ENCODE measurements at regions not wholly inside any gene's neighbourhood (a gene's known extent, or its start where the extent isn't known, plus 50 kb on each side); places are given as distances from the start of the nearest gene placed in this dataset.
"Not testable (repeated sequence)": the region's sequence is repeated elsewhere in the genome, so short reads cannot be mapped to it uniquely, and the experiment has no call there.

DNA sequence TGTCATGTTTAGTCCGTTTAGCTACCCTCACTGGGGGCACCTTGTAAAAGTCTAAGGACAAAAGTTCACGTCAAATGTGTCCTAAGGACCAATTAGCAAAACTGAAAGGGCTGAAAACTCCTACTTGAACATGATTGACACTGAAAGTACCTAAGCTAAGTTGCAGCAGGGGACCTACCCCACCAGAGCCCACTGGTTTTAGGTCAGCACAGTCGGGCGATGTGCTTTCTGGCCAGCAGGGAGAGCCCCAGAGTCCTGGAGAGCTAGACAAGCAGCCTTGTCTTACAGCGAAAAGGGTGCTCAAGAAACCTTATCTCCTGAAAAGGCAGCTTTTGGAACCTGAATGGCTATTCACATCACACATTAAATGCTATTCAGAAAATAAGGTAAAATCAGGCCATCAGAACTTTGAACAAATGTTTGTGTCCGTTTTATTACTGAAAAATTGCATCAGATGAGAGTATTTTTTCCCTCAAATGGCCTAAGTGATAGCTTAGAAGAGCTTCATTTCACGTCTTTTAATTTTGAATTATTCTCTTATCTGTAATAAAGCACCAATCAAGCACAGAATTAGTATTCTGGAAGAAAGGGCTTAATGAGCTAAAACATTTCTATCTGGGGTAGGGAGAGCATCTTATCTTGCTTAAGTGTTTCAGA, 52.2 kb upstream of the MKI67 start:
- in situ Hi-C loops (cut with HindIII; ENCODE audit: low pct_ligation_motif_present, low pct_unique_long_range_greater_than_20kb, low sequenced_read_pairs) = no loop called here
- DNase-seq = peak; percentile 68

GRCh38 chr10:128180843-128181242, 54.6 kb upstream of the MKI67 start:
- in situ Hi-C loops (cut with HindIII; ENCODE audit: low pct_ligation_motif_present, low pct_unique_long_range_greater_than_20kb, low sequenced_read_pairs) = no loop called here
- no peak for DNase-seq

- in situ Hi-C loops (cut with HindIII; ENCODE audit: low pct_ligation_motif_present, low pct_unique_long_range_greater_than_20kb, low sequenced_read_pairs) = no loop called here
- no peak for DNase-seq
Measured at GRCh38 chr10:128185627-128186026, 59.4 kb upstream of the MKI67 start.

DNA sequence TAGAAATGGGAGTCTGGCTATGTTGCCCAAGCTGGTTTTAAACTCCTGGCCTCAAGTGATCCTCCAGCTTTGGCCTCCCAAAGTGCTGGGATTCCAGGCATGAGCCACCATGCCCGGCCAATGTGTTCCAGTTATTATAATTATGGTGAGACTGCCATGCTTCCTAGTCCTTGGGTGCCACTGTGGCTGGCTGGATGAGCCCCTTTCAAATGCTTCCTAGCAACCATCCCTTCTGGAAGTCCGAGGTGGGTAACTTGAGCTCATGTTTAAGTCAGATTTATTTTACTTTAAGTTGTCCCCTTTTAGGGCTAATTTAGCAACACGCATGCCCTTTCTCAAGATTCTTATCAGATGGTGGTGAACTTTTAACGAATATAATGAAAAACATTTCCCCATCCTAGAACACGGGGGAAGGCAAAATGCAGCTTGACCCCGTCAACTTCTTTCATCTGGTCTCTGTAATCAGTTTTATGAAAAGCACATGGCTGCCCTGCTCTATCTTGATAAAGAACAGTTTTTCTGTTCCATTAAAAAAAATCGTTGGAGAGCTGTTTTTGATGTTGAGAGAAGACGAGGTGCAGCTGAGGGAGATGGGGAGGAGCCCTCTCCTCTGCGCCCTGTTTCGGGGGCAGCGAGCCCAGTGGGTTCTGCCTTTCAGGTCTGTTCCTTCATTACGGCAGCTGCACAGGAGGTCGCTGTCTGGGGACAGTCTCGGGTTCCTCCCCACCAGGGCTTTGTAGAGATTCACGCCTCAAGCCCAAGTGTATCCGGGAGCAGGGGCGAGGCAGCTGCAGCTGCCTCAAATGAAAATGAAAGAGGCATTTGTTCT, 61.0 kb upstream of the MKI67 start:
- no peak for DNase-seq
- in situ Hi-C loops (cut with HindIII; ENCODE audit: low pct_ligation_motif_present, low pct_unique_long_range_greater_than_20kb, low sequenced_read_pairs) = no loop called here

DNA sequence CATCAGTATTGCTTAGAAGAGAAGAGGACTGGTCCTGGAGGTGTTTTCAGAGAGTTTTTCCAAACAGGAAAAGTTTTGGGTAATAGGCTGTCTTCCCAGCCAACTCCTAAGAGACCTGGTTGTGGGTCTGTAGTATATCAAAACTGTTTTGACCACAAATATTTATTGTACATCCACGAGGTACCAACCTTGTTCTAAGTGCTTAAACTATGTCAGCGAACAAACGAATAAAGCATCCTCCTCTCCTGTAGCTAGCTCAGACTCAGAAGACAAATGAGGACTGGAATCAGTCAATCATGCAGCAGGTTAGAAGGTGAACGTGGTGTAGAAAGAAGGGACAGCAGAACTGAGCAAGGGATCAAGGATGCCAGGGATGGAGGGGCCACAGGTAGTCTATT, 61.6 kb upstream of the MKI67 start:
- in situ Hi-C loops (cut with HindIII; ENCODE audit: low pct_ligation_motif_present, low pct_unique_long_range_greater_than_20kb, low sequenced_read_pairs) = no loop called here

GRCh38 chr10:128189176-128189575, 63.0 kb upstream of the MKI67 start:
- DNase-seq = no peak
- in situ Hi-C loops (cut with HindIII; ENCODE audit: low pct_ligation_motif_present, low pct_unique_long_range_greater_than_20kb, low sequenced_read_pairs) = no loop called here

More for the DNA sequence above, 61.6 kb upstream of the MKI67 start:
- no peak for DNase-seq

DNA sequence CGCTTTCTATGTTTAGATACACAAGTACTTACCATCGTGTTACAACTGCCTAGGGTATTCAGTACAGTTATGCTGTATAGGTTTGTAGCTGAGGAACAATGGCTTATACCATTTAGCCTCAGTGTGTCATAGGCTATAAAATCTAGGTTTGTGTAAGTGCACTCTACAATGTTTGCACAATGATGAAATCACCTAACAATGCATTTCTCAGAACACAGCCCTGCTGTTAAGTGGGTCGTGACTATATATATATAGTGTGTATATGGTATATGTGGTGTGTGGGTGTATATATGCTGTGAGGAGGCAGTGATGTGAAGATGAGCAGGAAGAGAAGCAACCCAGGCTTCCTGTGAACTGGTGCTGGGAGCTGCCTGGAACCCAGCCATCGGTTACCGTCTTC, 65.6 kb upstream of the MKI67 start:
- in situ Hi-C loops (cut with HindIII; ENCODE audit: low pct_ligation_motif_present, low pct_unique_long_range_greater_than_20kb, low sequenced_read_pairs) = no loop called here
- DNase-seq = no peak

GRCh38 chr10:128201826-128202225, 75.6 kb upstream of the MKI67 start:
- in situ Hi-C loops (cut with HindIII; ENCODE audit: low pct_ligation_motif_present, low pct_unique_long_range_greater_than_20kb, low sequenced_read_pairs); DNase-seq: not testable (repeated sequence)

DNA sequence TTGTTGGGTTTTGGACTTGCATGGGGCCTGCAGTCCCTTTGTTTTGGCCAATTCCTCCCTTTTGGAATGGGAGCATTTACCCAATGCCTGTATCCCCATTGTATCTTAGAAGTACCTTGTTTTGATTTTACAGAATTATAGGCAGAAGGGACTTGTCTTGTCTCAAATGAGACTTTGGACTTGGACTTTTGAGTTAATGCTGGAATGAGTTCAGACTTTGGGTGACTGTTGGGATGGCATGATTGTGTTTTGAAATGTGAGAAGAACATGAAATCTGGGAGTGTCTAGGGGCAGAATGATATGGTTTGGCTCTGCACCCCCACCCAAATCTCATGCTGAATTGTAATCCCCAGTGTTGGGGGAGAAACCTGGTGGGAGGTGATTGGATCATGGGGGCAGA, 76.8 kb upstream of the MKI67 start:
- DNase-seq = no peak
- in situ Hi-C loops (cut with HindIII; ENCODE audit: low pct_ligation_motif_present, low pct_unique_long_range_greater_than_20kb, low sequenced_read_pairs) = no loop called here

GRCh38 chr10:128205591-128205990, 79.4 kb upstream of the MKI67 start:
- in situ Hi-C loops (cut with HindIII; ENCODE audit: low pct_ligation_motif_present, low pct_unique_long_range_greater_than_20kb, low sequenced_read_pairs); DNase-seq: not testable (repeated sequence)

- DNase-seq = no peak
- in situ Hi-C loops (cut with HindIII; ENCODE audit: low pct_ligation_motif_present, low pct_unique_long_range_greater_than_20kb, low sequenced_read_pairs) = no loop called here
Measured at GRCh38 chr10:128206676-128207075, 80.5 kb upstream of the MKI67 start.

- in situ Hi-C loops (cut with HindIII; ENCODE audit: low pct_ligation_motif_present, low pct_unique_long_range_greater_than_20kb, low sequenced_read_pairs) = no loop called here
Measured at GRCh38 chr10:128209862-128210214, 83.6 kb upstream of the MKI67 start.

GRCh38 chr10:128210215-128211063, 84.2 kb upstream of the MKI67 start:
- in situ Hi-C loops (cut with HindIII; ENCODE audit: low pct_ligation_motif_present, low pct_unique_long_range_greater_than_20kb, low sequenced_read_pairs) = no loop called here
- DNase-seq = peak; percentile 61

More at GRCh38 chr10:128209862-128210214, 83.6 kb upstream of the MKI67 start:
- no peak for DNase-seq

DNA sequence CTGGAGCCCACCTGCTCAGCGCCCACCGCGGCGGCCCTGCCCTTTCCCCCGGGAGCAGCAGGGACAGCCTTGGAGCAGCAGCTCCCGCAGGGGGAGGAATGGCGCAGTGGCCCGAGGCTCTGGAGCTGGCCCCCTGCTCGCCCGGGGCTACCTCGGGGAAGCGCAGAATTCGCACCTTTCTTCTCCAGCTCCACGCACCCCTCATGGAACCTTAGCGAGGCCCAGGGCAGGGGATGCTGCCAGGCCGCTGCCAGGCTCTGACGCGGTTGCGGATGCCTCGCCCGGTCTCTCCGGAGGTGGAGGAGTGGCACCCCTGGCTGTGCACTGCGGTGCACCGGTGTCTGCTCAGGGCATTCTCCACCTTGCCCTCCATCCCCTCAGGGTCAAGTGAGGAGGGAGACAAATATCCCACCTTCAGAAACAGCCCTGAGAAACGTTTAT, 84.9 kb upstream of the MKI67 start:
- no peak for DNase-seq
- in situ Hi-C loops (cut with HindIII; ENCODE audit: low pct_ligation_motif_present, low pct_unique_long_range_greater_than_20kb, low sequenced_read_pairs) = no loop called here

DNA sequence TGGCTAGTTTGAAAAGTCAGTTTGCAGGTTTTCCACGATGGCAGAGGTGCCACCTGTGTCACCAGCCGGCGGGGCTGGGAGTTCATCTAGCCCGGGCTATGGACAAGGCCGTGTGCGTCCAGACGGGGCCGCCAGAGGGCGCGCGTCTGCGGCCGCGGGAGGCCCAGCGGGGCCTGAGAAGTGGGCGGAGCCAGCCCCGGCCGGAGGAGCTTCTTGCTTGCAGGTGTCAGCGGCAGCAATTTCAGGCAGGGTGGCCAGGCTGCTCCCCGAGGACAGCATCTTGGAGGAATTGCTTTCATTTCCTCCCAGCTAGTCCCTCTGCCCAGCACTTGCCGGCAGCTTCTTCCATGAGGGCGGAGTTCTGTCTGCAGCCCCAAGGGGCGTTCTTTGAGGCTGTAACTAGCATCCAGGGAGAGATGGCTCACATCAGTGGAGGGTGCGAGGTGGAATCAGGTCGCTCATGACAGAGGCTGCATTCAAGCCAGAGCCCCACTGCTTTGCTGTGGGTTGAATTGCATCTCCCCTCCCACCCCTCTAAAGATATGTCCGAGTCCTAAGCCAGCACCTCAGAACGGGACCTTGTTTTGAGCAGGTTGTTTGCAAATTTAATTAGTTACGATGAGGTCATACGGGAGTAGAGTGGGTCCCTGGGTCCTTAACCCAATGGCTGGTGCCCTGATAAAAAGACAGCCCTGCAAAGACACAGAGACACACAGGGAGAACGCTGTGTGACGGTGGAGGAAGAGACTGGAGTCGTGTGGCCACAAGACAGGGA, 85.9 kb upstream of the MKI67 start:
- DNase-seq = peak; percentile 87
- in situ Hi-C loops (cut with HindIII; ENCODE audit: low pct_ligation_motif_present, low pct_unique_long_range_greater_than_20kb, low sequenced_read_pairs) = no loop called here

GRCh38 chr10:128213156-128213555, 86.9 kb upstream of the MKI67 start:
- in situ Hi-C loops (cut with HindIII; ENCODE audit: low pct_ligation_motif_present, low pct_unique_long_range_greater_than_20kb, low sequenced_read_pairs) = no loop called here

DNA sequence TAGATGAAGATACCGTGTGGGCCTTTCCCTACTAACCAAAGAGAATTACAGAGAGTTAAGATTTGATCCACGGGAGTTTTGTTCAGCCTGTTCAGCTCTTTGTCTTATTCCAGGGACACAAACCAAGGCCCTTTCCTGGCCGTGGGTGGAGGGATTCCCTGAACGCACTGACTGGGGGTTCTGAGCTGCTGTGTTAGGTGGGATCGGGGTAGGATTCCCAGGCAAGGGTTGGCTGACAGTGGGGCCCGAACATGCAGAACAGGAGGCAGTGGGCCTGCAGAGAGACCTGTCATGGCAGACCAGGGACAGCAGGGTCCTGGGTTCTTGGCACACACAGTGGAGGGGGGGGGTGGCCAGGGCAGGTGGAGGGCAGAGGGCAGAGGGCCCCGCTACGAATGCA, 89.5 kb upstream of the MKI67 start:
- in situ Hi-C loops (cut with HindIII; ENCODE audit: low pct_ligation_motif_present, low pct_unique_long_range_greater_than_20kb, low sequenced_read_pairs) = no loop called here
- DNase-seq = no peak

More at GRCh38 chr10:128213156-128213555, 86.9 kb upstream of the MKI67 start:
- no peak for DNase-seq

GRCh38 chr10:128217136-128217535, 90.9 kb upstream of the MKI67 start:
- DNase-seq = no peak
- in situ Hi-C loops (cut with HindIII; ENCODE audit: low pct_ligation_motif_present, low pct_unique_long_range_greater_than_20kb, low sequenced_read_pairs) = no loop called here
